CD4-positive, alpha-beta memory T cell (primary cell): ENCODE measurements at regions not wholly inside any gene's neighbourhood (a gene's known extent, or its start where the extent isn't known, plus 50 kb on each side); places are given as distances from the start of the nearest gene placed in this dataset.

Source experiments
- CTCF ChIA-PET: fragments of 350-600 bp; sonication (Branson Sonifier 250); formaldehyde crosslinking; loops from one replicate; lab custom pipeline; 2021; ENCODE audit warnings: inconsistent platforms; ENCODE audit not compliant: partially characterized antibody; lab: Charles Lee
- POLR2A ChIA-PET: fragments of 350-600 bp; sonication (Branson Sonifier 250); formaldehyde crosslinking; loops from one replicate; lab custom pipeline; 2021; ENCODE audit not compliant: partially characterized antibody; lab: Charles Lee
- DNase-seq, 5 donors: peaks; one replicate each; pipeline versions ENCODE4 v3.0.0 to v3.0.0-alpha.2; 2020 to 2022; ENCODE audit warnings: mixed read lengths in 1 of 5
- H3K27ac ChIP-seq: one replicate; pipeline ENCODE4 v1.7.0; 2013; ENCODE audit warnings: low read depth, low read length
- H3K27me3 ChIP-seq: 2 replicates; pipeline ENCODE4 v1.7.0; 2013; ENCODE audit warnings: mild to moderate bottlenecking, low read length, moderate library complexity; ENCODE audit not compliant: insufficient read depth
- H3K36me3 ChIP-seq: 2 replicates; pipeline ENCODE4 v1.7.0; 2013; ENCODE audit warnings: mild to moderate bottlenecking, low read length, moderate library complexity; ENCODE audit not compliant: insufficient read depth
- H3K4me1 ChIP-seq: 2 replicates; pipeline ENCODE4 v1.7.0; 2013; ENCODE audit warnings: mild to moderate bottlenecking, low read length, moderate library complexity; ENCODE audit not compliant: insufficient read depth
- H3K4me3 ChIP-seq, 2 donors: one replicate each; pipeline ENCODE4 v1.7.0; 2013; ENCODE audit warnings: low read length in 2 of 2, mild to moderate bottlenecking in 1 of 2
- H3K9me3 ChIP-seq, 2 donors: one replicate each; pipeline ENCODE4 v1.7.0; 2013; ENCODE audit warnings: low read length in 2 of 2, control low read depth in 1 of 2; ENCODE audit not compliant: control insufficient read depth in 1 of 2
- H3K27ac Mint-ChIP-seq, 7 donors: one replicate each; pipeline ENCODE4 v1.8.0; 2020 to 2021; ENCODE audit warnings: mixed read lengths in 7 of 7, mild to moderate bottlenecking in 6 of 7, inconsistent platforms in 3 of 7, moderate library complexity in 3 of 7
- H3K27me3 Mint-ChIP-seq, 2 donors: one replicate each; pipeline ENCODE4 v1.8.0; 2020 to 2021; ENCODE audit warnings: mixed read lengths in 2 of 2
- H3K36me3 Mint-ChIP-seq, 2 donors: one replicate each; pipeline ENCODE4 v1.8.0; 2020 to 2021; ENCODE audit warnings: mixed read lengths in 2 of 2, inconsistent platforms in 1 of 2, mild to moderate bottlenecking in 1 of 2
- H3K4me1 Mint-ChIP-seq, 4 donors: one replicate each; pipeline ENCODE4 v1.8.0; 2020 to 2021; ENCODE audit warnings: mixed read lengths in 4 of 4, mild to moderate bottlenecking in 1 of 4
- H3K4me3 Mint-ChIP-seq, 8 donors: one replicate each; pipeline ENCODE4 v1.8.0; 2020 to 2021; ENCODE audit warnings: mixed read lengths in 8 of 8, mild to moderate bottlenecking in 7 of 8, moderate library complexity in 6 of 8, inconsistent platforms in 3 of 8
- H3K9me3 Mint-ChIP-seq, 8 donors: one replicate each; pipeline ENCODE4 v1.8.0; 2020 to 2021; ENCODE audit warnings: mixed read lengths in 8 of 8, mild to moderate bottlenecking in 5 of 8, inconsistent platforms in 3 of 8, moderate library complexity in 1 of 8
- intact Hi-C: fragments of 100-400 bp; cut with micrococcal nuclease; formaldehyde crosslinking; loops from one replicate; pipeline ENCODE4 v1.15.1; 2023

- H3K27ac Mint-ChIP-seq, result no peak overlapping the region
- peaks cover 7 to 25% of the 10 kb centered on the region in 2 donors for H3K27me3 Mint-ChIP-seq
- no peak overlapping the region for H3K27ac ChIP-seq
- no peaks in the 10 kb centered on the region for H3K36me3 Mint-ChIP-seq
- intact Hi-C loops, result no loop called here
- H3K4me3 ChIP-seq, result no peak overlapping the region
- no peaks in the 10 kb centered on the region for H3K4me1 ChIP-seq
- no peaks in the 10 kb centered on the region for H3K4me1 Mint-ChIP-seq
- H3K9me3 Mint-ChIP-seq, result peaks cover 0 to 4% (median 0%) of the 10 kb centered on the region in 8 donors
- no peaks in the 10 kb centered on the region for H3K27me3 ChIP-seq
- POLR2A ChIA-PET, result no interaction called here
- H3K36me3 ChIP-seq, result no peaks in the 10 kb centered on the region
- DNase-seq, result no peak
- H3K4me3 Mint-ChIP-seq, result no peak overlapping the region
- H3K9me3 ChIP-seq, result no peaks in the 10 kb centered on the region
- CTCF ChIA-PET, result no interaction called here
Observed at GRCh38 chr1:29647581-29647980, 411.3 kb downstream of the PTPRU start.

GRCh38 chr1:29646161-29646775 lies 409.9 kb downstream of the PTPRU start:
- no peak overlapping the region for H3K27ac Mint-ChIP-seq
- no peaks in the 10 kb centered on the region for H3K9me3 ChIP-seq
- H3K27me3 ChIP-seq, result no peaks in the 10 kb centered on the region
- H3K4me1 Mint-ChIP-seq, result no peaks in the 10 kb centered on the region
- CTCF ChIA-PET, result no interaction called here
- no peak overlapping the region for H3K27ac ChIP-seq
- no peaks in the 10 kb centered on the region for H3K4me1 ChIP-seq
- no peak overlapping the region for H3K4me3 ChIP-seq
- POLR2A ChIA-PET, result no interaction called here
- H3K27me3 Mint-ChIP-seq, result peaks cover 7 to 21% of the 10 kb centered on the region in 2 donors
- H3K36me3 Mint-ChIP-seq, result no peaks in the 10 kb centered on the region
- intact Hi-C loops, result no loop called here
- DNase-seq, result no peak
- H3K4me3 Mint-ChIP-seq, result no peak overlapping the region
- H3K36me3 ChIP-seq, result no peaks in the 10 kb centered on the region
- peaks cover 0 to 4% (median 0%) of the 10 kb centered on the region in 8 donors for H3K9me3 Mint-ChIP-seq

DNA sequence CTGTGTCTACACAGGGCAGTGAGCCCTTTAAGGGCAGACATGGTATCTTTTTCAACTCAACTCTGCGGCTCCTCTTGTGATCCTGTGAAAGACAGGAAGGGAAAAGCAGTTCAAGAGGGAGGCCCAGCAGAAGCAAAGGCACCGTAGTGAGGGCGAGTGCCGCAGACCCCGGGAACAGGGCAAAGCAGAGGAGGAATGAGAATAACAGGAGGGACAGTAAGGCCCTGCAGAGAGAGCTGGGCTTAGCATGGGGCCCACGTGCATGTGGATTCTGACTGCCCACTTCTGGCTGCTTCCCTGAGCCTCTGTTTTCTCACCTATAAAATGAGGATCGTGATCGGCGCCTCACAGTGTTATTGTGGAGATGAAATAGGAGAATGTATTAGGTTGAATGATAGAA lies 409.3 kb downstream of the PTPRU start:
- ChIA-PET CTCF (no interaction called here), POLR2A (no interaction called here)
- Histone ChIP-seq H3K27me3 (no peaks in the 10 kb centered on the region), H3K9me3 (no peaks in the 10 kb centered on the region), H3K4me1 (no peaks in the 10 kb centered on the region), H3K4me3 (no peak overlapping the region), H3K36me3 (no peaks in the 10 kb centered on the region), H3K27ac (no peak overlapping the region)
- H3K4me1 Mint-ChIP-seq, result no peaks in the 10 kb centered on the region
- no peak for DNase-seq
- H3K27ac Mint-ChIP-seq, result no peak overlapping the region
- H3K36me3 Mint-ChIP-seq, result no peaks in the 10 kb centered on the region
- peaks cover 0 to 4% (median 0%) of the 10 kb centered on the region in 8 donors for H3K9me3 Mint-ChIP-seq
- no peak overlapping the region for H3K4me3 Mint-ChIP-seq
- intact Hi-C loops, result no loop called here
- H3K27me3 Mint-ChIP-seq, result peaks cover 7 to 20% of the 10 kb centered on the region in 2 donors

- no peak for DNase-seq
- no peak overlapping the region for H3K27ac ChIP-seq
- H3K4me1 Mint-ChIP-seq, result no peaks in the 10 kb centered on the region
- no peak overlapping the region for H3K4me3 Mint-ChIP-seq
- H3K36me3 ChIP-seq, result no peaks in the 10 kb centered on the region
- peaks cover 0 to 4% (median 0%) of the 10 kb centered on the region in 8 donors for H3K9me3 Mint-ChIP-seq
- no peaks in the 10 kb centered on the region for H3K36me3 Mint-ChIP-seq
- peaks cover 4 to 20% of the 10 kb centered on the region in 2 donors for H3K27me3 Mint-ChIP-seq
- H3K4me1 ChIP-seq, result no peaks in the 10 kb centered on the region
- H3K9me3 ChIP-seq, result no peaks in the 10 kb centered on the region
- ChIA-PET CTCF (no interaction called here), POLR2A (no interaction called here)
- H3K27me3 ChIP-seq, result no peaks in the 10 kb centered on the region
- no peak overlapping the region for H3K27ac Mint-ChIP-seq
- no peak overlapping the region for H3K4me3 ChIP-seq
- intact Hi-C loops, result no loop called here
Observed at GRCh38 chr1:29644812-29645211, 408.5 kb downstream of the PTPRU start.

DNA sequence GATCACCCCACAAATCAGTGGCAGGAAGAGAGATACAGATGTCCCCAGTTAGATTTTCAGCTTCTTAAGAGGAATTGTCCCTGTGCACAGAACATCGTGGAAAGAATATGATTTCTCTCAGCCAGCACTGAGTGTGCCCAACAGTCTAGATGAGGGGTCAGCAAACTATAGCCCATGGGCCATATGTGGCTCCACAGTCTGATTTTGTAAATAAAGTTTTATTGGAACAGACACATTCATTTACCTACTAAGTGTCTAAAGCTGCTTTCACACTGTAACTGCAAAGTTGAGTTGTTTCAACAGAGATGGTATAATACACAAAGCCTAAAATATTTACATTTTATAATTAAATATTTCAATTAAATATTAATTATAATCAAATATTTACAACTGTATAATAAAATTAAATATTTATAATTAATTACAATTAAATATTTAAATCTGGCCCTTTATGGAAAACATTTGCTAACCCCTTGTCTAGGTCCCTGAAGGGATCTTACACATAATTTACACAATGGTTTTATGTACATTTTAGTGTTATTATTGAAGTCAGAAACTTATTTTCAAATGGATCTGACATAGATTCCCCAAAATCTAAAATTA lies 407.6 kb downstream of the PTPRU start:
- H3K27ac ChIP-seq, result no peak overlapping the region
- no peaks in the 10 kb centered on the region for H3K4me1 ChIP-seq
- H3K36me3 ChIP-seq, result no peaks in the 10 kb centered on the region
- H3K9me3 ChIP-seq, result no peaks in the 10 kb centered on the region
- H3K27me3 Mint-ChIP-seq, result peaks cover under 1 to 13% of the 10 kb centered on the region in 2 donors
- peaks cover 0 to 4% (median 0%) of the 10 kb centered on the region in 8 donors for H3K9me3 Mint-ChIP-seq
- DNase-seq, result no peak
- no peak overlapping the region for H3K4me3 Mint-ChIP-seq
- intact Hi-C loops, result no loop called here
- ChIA-PET CTCF (no interaction called here), POLR2A (no interaction called here)
- no peak overlapping the region for H3K27ac Mint-ChIP-seq
- no peaks in the 10 kb centered on the region for H3K27me3 ChIP-seq
- no peaks in the 10 kb centered on the region for H3K4me1 Mint-ChIP-seq
- H3K36me3 Mint-ChIP-seq, result no peaks in the 10 kb centered on the region
- H3K4me3 ChIP-seq, result no peak overlapping the region

- Mint-ChIP-seq H3K4me1 (no peaks in the 10 kb centered on the region), H3K4me3 (no peak overlapping the region), H3K27ac (no peak overlapping the region), H3K9me3 (peaks cover 0 to 4% (median 0%) of the 10 kb centered on the region in 8 donors), H3K27me3 (peaks cover 0 to 11% of the 10 kb centered on the region in 2 donors), H3K36me3 (no peaks in the 10 kb centered on the region)
- Histone ChIP-seq H3K36me3 (no peaks in the 10 kb centered on the region), H3K4me3 (no peak overlapping the region), H3K9me3 (no peaks in the 10 kb centered on the region), H3K27me3 (no peaks in the 10 kb centered on the region), H3K27ac (no peak overlapping the region), H3K4me1 (no peaks in the 10 kb centered on the region)
- CTCF ChIA-PET, result no interaction called here
- POLR2A ChIA-PET, result no interaction called here
- intact Hi-C loops, result no loop called here
- no peak for DNase-seq
Observed at GRCh38 chr1:29643281-29643680, 407.0 kb downstream of the PTPRU start.

- intact Hi-C loops, result no loop called here
- Mint-ChIP-seq H3K27ac (no peak overlapping the region), H3K9me3 (peaks cover 0 to 2% (median 0%) of the 10 kb centered on the region in 8 donors), H3K36me3 (no peaks in the 10 kb centered on the region), H3K4me3 (no peak overlapping the region), H3K4me1 (no peaks in the 10 kb centered on the region), H3K27me3 (peaks cover 0 to 6% of the 10 kb centered on the region in 2 donors)
- no peaks in the 10 kb centered on the region for H3K36me3 ChIP-seq
- H3K27ac ChIP-seq, result no peak overlapping the region
- no peaks in the 10 kb centered on the region for H3K4me1 ChIP-seq
- POLR2A ChIA-PET, result no interaction called here
- no peaks in the 10 kb centered on the region for H3K9me3 ChIP-seq
- H3K27me3 ChIP-seq, result no peaks in the 10 kb centered on the region
- DNase-seq, result no peak
- no peak overlapping the region for H3K4me3 ChIP-seq
- CTCF ChIA-PET, result no interaction called here
Observed at GRCh38 chr1:29642519-29642918, 406.2 kb downstream of the PTPRU start.
